Progenitor cell of endocrine pancreas (in vitro differentiated cells): ENCODE measurements at regions not wholly inside any gene's neighbourhood (a gene's known extent, or its start where the extent isn't known, plus 50 kb on each side); places are given as distances from the start of the nearest gene placed in this dataset.

Source experiments
- DNase-seq: peaks from one replicate; pipeline ENCODE4 v3.0.0; 2021; ENCODE audit warnings: low spot score; ENCODE audit not compliant: unreplicated experiment
- H3K27ac Mint-ChIP-seq: 2 replicates; pipeline ENCODE4 v1.8.0; 2021; ENCODE audit warnings: mild to moderate bottlenecking, moderate library complexity, mixed read lengths
- H3K27me3 Mint-ChIP-seq: 2 replicates; pipeline ENCODE4 v1.8.0; 2021; ENCODE audit warnings: mixed read lengths
- H3K36me3 Mint-ChIP-seq: 2 replicates; pipeline ENCODE4 v1.8.0; 2022; ENCODE audit warnings: mixed read lengths; ENCODE audit not compliant: insufficient read depth
- H3K4me1 Mint-ChIP-seq: 2 replicates; pipeline ENCODE4 v1.8.0; 2021; ENCODE audit warnings: low read depth, mixed read lengths
- H3K4me3 Mint-ChIP-seq: 2 replicates; pipeline ENCODE4 v1.8.0; 2021; ENCODE audit warnings: low read depth, mild to moderate bottlenecking, moderate library complexity, mixed read lengths
- H3K9me3 Mint-ChIP-seq: 2 replicates; pipeline ENCODE4 v1.8.0; 2021; ENCODE audit warnings: low read depth, mixed read lengths
- CTCF ChIP-seq: fragments of 200-600 bp; sonication (generic); IDR thresholded peaks from one replicate; pipeline ENCODE4 v1.5.0; 2021; ENCODE audit warnings: antibody characterized with exemption, mild to moderate bottlenecking; ENCODE audit not compliant: unreplicated experiment

- Mint-ChIP-seq H3K36me3 (no peaks in the 10 kb centered on the region), H3K4me3 (no peak overlapping the region), H3K27me3 (no peaks in the 10 kb centered on the region), H3K4me1 (no peaks in the 10 kb centered on the region), H3K9me3 (no peaks in the 10 kb centered on the region), H3K27ac (no peak overlapping the region)
- DNase-seq = no peak
- TF ChIP-seq CTCF = no peak
These were observed 371.9 kb upstream of the VRK2 start for GRCh38 chr2:57674743-57675142.

- Mint-ChIP-seq H3K9me3 (no peaks in the 10 kb centered on the region), H3K36me3 (no peaks in the 10 kb centered on the region), H3K27me3 (no peaks in the 10 kb centered on the region), H3K4me1 (no peaks in the 10 kb centered on the region), H3K27ac (no peak overlapping the region), H3K4me3 (no peak overlapping the region)
- no peak for DNase-seq
- no peak for TF ChIP-seq CTCF
These were observed 369.3 kb upstream of the VRK2 start for GRCh38 chr2:57677296-57677695.

- Mint-ChIP-seq H3K27ac (no peak overlapping the region), H3K27me3 (no peaks in the 10 kb centered on the region), H3K4me3 (no peak overlapping the region), H3K36me3 (no peaks in the 10 kb centered on the region), H3K4me1 (no peaks in the 10 kb centered on the region), H3K9me3 (no peaks in the 10 kb centered on the region)
- TF ChIP-seq CTCF = no peak
- no peak for DNase-seq
These were observed 365.0 kb upstream of the VRK2 start for GRCh38 chr2:57681650-57682049.

GRCh38 chr2:57685032-57685431 lies 361.6 kb upstream of the VRK2 start:
- Mint-ChIP-seq H3K9me3 (peaks cover 19% of the 10 kb centered on the region), H3K27ac (no peak overlapping the region), H3K36me3 (peaks cover 1% of the 10 kb centered on the region), H3K4me1 (no peaks in the 10 kb centered on the region), H3K27me3 (no peaks in the 10 kb centered on the region), H3K4me3 (no peak overlapping the region)
- no peak for TF ChIP-seq CTCF
- DNase-seq = no peak

GRCh38 chr2:57692395-57692794 lies 354.2 kb upstream of the VRK2 start:
- no peak for TF ChIP-seq CTCF
- Mint-ChIP-seq H3K36me3 (peaks cover 1% of the 10 kb centered on the region), H3K9me3 (peaks cover 29% of the 10 kb centered on the region), H3K27ac (no peak overlapping the region), H3K4me3 (no peak overlapping the region), H3K4me1 (no peaks in the 10 kb centered on the region), H3K27me3 (no peaks in the 10 kb centered on the region)
- DNase-seq = no peak
